Epithelial cell of proximal tubule (primary cell): ENCODE measurements at regions not wholly inside any gene's neighbourhood (a gene's known extent, or its start where the extent isn't known, plus 50 kb on each side); places are given as distances from the start of the nearest gene placed in this dataset.

Experiments used
- DNase-seq: peaks from one replicate; pipeline ENCODE4 v3.0.0-alpha.2; 2011; ENCODE audit warnings: low read depth
- H3K4me3 ChIP-seq: 2 replicates; pipeline ENCODE4 v1.5.1; 2011; ENCODE audit warnings: low read depth, mild to moderate bottlenecking, low read length
- CTCF ChIP-seq: conservative IDR thresholded peaks from 2 replicates; pipeline ENCODE4 v1.5.1; 2012; ENCODE audit warnings: low read depth, mild to moderate bottlenecking, low read length

- H3K4me3 ChIP-seq: no peak overlapping the region
- DNase-seq: no peak
- TF ChIP-seq CTCF: no peak
These were observed 613.8 kb upstream of the NR2F2 start for GRCh38 chr15:95716708-95717107.

DNA sequence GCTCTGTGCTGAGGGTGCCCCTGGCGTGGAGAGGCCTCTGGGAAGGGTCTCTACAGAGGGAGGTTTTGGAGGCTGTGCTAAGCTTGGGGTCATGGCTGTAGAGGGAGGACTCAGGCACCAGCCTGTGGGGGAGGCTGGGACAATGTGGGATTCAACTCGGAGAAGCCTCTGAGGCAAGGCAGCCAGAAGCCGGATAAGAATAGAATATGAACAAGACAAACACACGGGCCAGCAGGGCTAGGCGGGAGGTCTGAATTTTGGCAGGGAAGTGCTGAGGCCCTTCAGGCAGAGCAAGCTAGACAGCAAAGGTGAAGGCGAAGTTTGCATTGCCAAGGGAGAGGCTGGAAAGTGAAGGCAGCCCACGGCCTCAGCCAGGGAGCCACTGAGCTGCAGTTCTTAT lies 612.1 kb upstream of the NR2F2 start:
- DNase-seq: no peak
- H3K4me3 ChIP-seq: no peak overlapping the region
- no peak for TF ChIP-seq CTCF

GRCh38 chr15:95724908-95725633 lies 605.4 kb upstream of the NR2F2 start:
- H3K4me3 ChIP-seq: no peak overlapping the region
- DNase-seq: no peak
- TF ChIP-seq CTCF: no peak

DNA sequence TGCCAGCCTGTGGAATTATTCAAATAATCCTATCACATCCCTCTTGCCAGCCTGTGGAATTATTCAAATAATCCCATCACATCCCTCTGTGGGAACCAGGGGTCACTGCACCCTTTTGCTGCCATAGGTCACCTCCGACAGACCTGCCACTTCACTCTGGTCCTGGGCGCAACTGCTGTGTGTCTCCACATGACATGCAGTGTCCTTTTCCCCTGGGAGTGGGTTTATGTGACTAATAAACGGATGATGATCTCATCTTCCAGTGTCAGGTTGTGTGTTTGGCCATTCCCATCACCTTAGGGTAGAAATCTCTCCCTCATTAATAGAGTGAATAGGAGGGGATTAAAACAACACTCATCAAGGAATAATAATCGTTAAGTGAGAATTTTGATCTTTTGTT lies 603.6 kb upstream of the NR2F2 start:
- no peak for TF ChIP-seq CTCF
- DNase-seq: no peak

DNA sequence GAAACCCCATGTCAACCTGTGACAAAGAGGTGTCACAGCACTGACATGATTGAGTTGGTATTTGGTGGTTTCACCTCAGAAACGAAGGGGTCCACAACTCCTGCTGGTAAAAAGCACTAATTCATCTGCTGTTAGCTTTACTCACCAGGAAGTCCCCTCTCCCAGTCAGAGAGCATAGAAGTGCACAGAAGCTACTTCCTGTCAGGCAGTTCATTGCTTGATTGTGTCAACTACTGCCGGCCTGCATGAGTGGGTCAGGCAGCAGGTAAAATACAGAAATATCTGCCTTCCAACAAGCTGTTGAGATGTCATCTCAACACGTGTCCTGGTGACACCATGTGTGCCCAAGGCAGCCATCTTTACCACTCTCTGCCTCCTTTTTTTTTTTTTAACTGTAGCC lies 596.6 kb upstream of the NR2F2 start:
- no peak for DNase-seq
- no peak overlapping the region for H3K4me3 ChIP-seq
- TF ChIP-seq CTCF: no peak

More for the DNA sequence above, 603.6 kb upstream of the NR2F2 start:
- H3K4me3 ChIP-seq: no peak overlapping the region

DNA sequence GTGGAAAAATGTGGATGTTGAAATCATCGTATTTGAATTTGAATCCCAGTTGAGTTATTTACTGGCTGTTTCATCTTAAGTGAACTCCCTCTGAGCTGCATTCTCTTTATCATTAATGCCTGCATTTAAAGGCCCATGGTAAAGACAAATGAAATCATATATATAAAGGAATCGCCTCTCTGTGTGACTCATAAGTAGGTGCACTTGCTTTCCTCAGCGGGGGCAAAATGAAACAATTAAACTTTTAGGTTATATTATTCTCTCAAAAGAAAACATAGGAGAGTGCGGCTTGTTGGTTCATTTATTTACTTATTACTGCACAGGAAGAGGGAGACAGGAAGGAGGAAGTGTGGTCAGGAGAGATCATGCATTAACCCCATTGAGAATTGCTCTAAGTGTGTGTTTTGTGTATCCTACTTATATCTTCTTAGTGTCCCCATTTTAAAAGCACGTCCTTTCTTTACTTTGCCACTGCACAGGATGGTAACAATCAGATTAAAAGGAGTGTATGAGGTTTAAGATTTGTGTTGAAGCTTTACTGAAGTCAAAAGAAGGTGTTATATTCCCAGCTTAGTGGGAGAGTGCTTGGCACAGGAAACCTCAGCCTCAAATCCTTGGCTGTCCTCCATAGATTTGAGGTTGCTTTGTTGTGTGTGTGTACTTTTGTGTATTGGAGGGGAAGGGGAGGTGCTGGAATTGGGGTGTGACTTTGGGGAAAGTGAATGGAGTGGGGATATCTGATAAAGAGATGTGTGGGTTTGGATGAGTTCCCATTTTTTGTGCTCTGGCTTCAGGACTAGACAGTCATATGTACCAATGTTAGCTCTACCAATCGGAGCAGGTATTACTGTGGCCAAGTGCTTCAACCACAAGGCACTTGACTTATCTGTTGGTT lies 595.8 kb upstream of the NR2F2 start:
- DNase-seq: no peak
- TF ChIP-seq CTCF: no peak
- H3K4me3 ChIP-seq: no peak overlapping the region
